Brain microvascular endothelial cell (primary cell): ENCODE measurements at regions not wholly inside any gene's neighbourhood (a gene's known extent, or its start where the extent isn't known, plus 50 kb on each side); places are given as distances from the start of the nearest gene placed in this dataset.

Source experiments
- DNase-seq: peaks from one replicate; pipeline ENCODE4 v3.0.0-alpha.2; 2020
- H3K27ac ChIP-seq: fragments of 250-450 bp; sonication (Bioruptor Pico); 2 replicates; pipeline ENCODE4 v1.5.1; 2020; ENCODE audit warnings: mild to moderate bottlenecking, moderate library complexity
- H3K27me3 ChIP-seq: fragments of 250-450 bp; sonication (Bioruptor Pico); replicated peaks from 2 replicates; pipeline ENCODE4 v1.5.1; 2020; ENCODE audit warnings: mild to moderate bottlenecking
- H3K36me3 ChIP-seq: fragments of 250-450 bp; sonication (Bioruptor Pico); replicated peaks from 2 replicates; pipeline ENCODE4 v1.5.1; 2020; ENCODE audit warnings: mild to moderate bottlenecking
- H3K4me3 ChIP-seq: 2 replicates; pipeline ENCODE4 v1.5.1; 2011; ENCODE audit warnings: low read depth, mild to moderate bottlenecking, control low read depth, low read length, moderate library complexity
- in situ Hi-C: cut with HindIII; loops from 2 replicates; pipeline ENCODE4 v1.10.0; 2017; ENCODE audit warnings: low sequenced_read_pairs, low pct_ligation_motif_present
- TF ChIP-seq, protein P1 (sequence below): IDR thresholded peaks from 2 replicates; pipeline ENCODE4 v1.5.1; 2011; ENCODE audit warnings: low read depth, mild to moderate bottlenecking, moderate library complexity, low read length, control low read depth, inconsistent platforms; ENCODE audit errors: missing control alignments

- H3K27me3 ChIP-seq: no peaks in the 10 kb centered on the region
- DNase-seq: peak; percentile 69
- no peaks in the 10 kb centered on the region for H3K36me3 ChIP-seq
- TF ChIP-seq, protein P1, sequence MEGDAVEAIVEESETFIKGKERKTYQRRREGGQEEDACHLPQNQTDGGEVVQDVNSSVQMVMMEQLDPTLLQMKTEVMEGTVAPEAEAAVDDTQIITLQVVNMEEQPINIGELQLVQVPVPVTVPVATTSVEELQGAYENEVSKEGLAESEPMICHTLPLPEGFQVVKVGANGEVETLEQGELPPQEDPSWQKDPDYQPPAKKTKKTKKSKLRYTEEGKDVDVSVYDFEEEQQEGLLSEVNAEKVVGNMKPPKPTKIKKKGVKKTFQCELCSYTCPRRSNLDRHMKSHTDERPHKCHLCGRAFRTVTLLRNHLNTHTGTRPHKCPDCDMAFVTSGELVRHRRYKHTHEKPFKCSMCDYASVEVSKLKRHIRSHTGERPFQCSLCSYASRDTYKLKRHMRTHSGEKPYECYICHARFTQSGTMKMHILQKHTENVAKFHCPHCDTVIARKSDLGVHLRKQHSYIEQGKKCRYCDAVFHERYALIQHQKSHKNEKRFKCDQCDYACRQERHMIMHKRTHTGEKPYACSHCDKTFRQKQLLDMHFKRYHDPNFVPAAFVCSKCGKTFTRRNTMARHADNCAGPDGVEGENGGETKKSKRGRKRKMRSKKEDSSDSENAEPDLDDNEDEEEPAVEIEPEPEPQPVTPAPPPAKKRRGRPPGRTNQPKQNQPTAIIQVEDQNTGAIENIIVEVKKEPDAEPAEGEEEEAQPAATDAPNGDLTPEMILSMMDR: no peak
- in situ Hi-C loops: no loop called here
- peak overlapping the region; percentile 39 for H3K4me3 ChIP-seq
- H3K27ac ChIP-seq: no peak overlapping the region
Observed at GRCh38 chr6:4647414-4648365, 128.5 kb upstream of the CDYL start.

DNA sequence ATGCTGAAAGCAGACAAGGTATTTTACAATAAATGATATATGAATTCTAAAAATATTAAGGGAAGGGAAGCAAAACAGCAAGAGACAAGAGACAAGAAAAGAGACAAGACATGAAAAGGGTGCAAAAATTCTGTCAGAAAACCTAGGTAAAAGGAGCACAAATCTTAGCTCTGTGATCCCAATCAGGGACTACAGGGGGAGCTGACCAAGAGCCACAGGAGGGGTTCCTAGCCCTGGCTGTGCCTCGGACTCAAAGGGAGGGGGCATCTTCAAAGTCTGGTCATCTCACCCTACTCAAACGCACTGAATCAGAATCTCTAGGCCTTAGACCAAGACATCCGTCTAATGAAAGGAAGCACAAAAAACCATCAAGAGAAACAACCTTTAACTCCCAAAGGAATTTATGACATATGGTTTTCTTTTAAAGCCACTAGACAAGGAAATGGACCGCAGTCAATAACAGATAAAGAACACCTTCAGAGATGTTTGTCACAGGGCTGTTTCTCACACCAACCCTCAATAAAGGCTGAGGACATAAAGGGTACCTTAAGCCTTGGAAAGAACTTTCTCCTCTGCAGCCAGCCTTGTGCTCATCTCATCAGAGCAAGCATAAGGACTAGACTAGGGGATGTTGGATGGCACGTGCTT is 130.4 kb upstream of the CDYL start:
- Histone ChIP-seq H3K4me3 (no peak overlapping the region), H3K27me3 (no peaks in the 10 kb centered on the region), H3K27ac (no peak overlapping the region), H3K36me3 (no peaks in the 10 kb centered on the region)
- in situ Hi-C loops: no loop called here
- TF ChIP-seq, protein P1: peak; percentile 32
- no peak for DNase-seq

DNA sequence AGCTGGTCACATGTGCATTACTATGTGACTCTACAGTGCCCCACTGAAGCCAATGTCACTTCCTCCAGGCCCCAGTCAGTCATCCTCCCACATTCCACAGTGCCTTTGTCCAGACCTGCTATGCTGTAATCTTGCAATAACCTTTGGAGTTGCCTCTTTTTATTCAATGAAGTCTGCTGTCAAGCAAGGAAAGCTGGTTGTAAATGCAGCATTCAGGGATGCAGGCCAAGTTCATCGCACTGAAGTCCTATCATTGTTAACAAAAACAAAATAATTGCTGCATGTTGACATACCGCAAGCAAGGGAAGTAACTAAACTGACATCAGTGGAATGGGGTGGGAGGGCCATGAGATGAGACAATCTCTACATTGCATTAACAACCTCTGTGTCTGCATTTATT is 131.2 kb upstream of the CDYL start:
- H3K4me3 ChIP-seq: no peak overlapping the region
- no peaks in the 10 kb centered on the region for H3K27me3 ChIP-seq
- DNase-seq: no peak
- TF ChIP-seq, protein P1: no peak
- no peak overlapping the region for H3K27ac ChIP-seq
- in situ Hi-C loops: no loop called here
- H3K36me3 ChIP-seq: no peaks in the 10 kb centered on the region

DNA sequence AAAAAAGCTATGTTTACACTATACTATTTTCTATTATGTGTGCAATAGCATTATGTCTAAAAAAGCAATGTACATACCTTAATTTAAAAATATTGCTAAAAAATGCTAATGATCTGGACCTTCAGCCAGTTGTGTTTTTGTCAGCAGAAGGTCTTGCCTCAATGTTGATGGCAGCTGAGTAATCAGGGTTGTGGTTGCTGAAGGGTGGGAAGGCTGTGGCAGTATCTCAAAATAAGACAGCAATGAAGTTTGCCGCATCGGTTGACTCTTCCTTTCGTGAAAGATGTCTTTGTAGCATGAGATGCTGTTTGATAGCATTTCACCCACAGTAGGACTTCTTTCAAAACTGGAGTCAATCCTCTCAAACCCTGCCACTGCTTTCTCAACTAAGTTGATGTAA is 134.7 kb upstream of the CDYL start:
- Histone ChIP-seq H3K4me3 (no peak overlapping the region), H3K27me3 (no peaks in the 10 kb centered on the region), H3K36me3 (no peaks in the 10 kb centered on the region), H3K27ac (no peak overlapping the region)
- DNase-seq: no peak
- TF ChIP-seq, protein P1: no peak
- in situ Hi-C loops: no loop called here

- in situ Hi-C loops: no loop called here
- Histone ChIP-seq H3K27me3 (no peaks in the 10 kb centered on the region), H3K4me3 (no peak overlapping the region), H3K27ac (no peak overlapping the region), H3K36me3 (no peaks in the 10 kb centered on the region)
- TF ChIP-seq, protein P1: no peak
- no peak for DNase-seq
Observed at GRCh38 chr6:4640139-4640538, 136.1 kb upstream of the CDYL start.
